ENCODE measurements at regions not wholly inside any gene's neighbourhood (a gene's known extent, or its start where the extent isn't known, plus 50 kb on each side); places are given as distances from the start of the nearest gene placed in this dataset.

DNA sequence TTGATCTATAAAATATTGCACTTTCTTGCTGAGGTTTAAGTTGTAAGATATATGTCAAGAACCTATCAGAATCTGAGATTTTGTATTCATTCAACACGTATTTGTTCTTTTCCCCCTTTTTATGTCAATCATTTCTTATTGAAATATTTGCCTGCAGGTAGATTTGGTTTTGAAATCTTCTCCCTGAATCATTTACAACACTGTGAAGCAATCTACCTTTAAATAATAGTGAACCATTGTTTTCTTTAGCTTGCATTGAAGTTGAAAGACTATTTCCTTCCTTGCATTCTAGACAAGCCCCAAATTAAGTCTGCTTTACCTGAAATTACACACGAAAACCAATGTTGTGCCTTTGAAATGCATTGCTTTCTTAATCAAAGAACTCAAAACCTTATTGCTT is 460.2 kb downstream of the KIF2B start:
- TF ChIP-seq SMC3 (IDR thresholded peaks at IDR 0.05; ENCODE audit: low read depth, low read length) = no peak
- TF ChIP-seq, protein P1, sequence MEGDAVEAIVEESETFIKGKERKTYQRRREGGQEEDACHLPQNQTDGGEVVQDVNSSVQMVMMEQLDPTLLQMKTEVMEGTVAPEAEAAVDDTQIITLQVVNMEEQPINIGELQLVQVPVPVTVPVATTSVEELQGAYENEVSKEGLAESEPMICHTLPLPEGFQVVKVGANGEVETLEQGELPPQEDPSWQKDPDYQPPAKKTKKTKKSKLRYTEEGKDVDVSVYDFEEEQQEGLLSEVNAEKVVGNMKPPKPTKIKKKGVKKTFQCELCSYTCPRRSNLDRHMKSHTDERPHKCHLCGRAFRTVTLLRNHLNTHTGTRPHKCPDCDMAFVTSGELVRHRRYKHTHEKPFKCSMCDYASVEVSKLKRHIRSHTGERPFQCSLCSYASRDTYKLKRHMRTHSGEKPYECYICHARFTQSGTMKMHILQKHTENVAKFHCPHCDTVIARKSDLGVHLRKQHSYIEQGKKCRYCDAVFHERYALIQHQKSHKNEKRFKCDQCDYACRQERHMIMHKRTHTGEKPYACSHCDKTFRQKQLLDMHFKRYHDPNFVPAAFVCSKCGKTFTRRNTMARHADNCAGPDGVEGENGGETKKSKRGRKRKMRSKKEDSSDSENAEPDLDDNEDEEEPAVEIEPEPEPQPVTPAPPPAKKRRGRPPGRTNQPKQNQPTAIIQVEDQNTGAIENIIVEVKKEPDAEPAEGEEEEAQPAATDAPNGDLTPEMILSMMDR (conservative IDR thresholded peaks at IDR 0.05; ENCODE audit: low read depth, low read length) = no peak
- TF ChIP-seq RFX5 (IDR thresholded peaks at IDR 0.05; ENCODE audit: low read depth, low read length) = no peak
- TF ChIP-seq, protein P2, sequence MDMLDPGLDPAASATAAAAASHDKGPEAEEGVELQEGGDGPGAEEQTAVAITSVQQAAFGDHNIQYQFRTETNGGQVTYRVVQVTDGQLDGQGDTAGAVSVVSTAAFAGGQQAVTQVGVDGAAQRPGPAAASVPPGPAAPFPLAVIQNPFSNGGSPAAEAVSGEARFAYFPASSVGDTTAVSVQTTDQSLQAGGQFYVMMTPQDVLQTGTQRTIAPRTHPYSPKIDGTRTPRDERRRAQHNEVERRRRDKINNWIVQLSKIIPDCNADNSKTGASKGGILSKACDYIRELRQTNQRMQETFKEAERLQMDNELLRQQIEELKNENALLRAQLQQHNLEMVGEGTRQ (IDR thresholded peaks at IDR 0.05; ENCODE audit: low read depth, low read length) = no peak
- TF ChIP-seq CEBPB (IDR thresholded peaks at IDR 0.05; ENCODE audit: low read depth, low read length) = no peak
- TF ChIP-seq CHD1 (IDR thresholded peaks at IDR 0.05; ENCODE audit: low read depth, low read length) = no peak
- no peak for TF ChIP-seq MAZ (IDR thresholded peaks at IDR 0.05; ENCODE audit: borderline replicate concordance, low read depth, low read length)
- no peak for TF ChIP-seq POLR2A (IDR thresholded peaks at IDR 0.05; ENCODE audit: low read depth, low read length)
- TF ChIP-seq BHLHE40 (IDR thresholded peaks at IDR 0.05; ENCODE audit: low read depth, low read length) = no peak
- no peak for TF ChIP-seq RAD21 (IDR thresholded peaks at IDR 0.05; ENCODE audit: low read length)
- no peak for TF ChIP-seq MXI1 (IDR thresholded peaks at IDR 0.05; ENCODE audit: borderline replicate concordance, low read depth, low read length)
- TF ChIP-seq FOS (IDR thresholded peaks at IDR 0.05; ENCODE audit: low read depth, low read length) = no peak
- TF ChIP-seq, protein P3, sequence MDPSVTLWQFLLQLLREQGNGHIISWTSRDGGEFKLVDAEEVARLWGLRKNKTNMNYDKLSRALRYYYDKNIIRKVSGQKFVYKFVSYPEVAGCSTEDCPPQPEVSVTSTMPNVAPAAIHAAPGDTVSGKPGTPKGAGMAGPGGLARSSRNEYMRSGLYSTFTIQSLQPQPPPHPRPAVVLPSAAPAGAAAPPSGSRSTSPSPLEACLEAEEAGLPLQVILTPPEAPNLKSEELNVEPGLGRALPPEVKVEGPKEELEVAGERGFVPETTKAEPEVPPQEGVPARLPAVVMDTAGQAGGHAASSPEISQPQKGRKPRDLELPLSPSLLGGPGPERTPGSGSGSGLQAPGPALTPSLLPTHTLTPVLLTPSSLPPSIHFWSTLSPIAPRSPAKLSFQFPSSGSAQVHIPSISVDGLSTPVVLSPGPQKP (IDR thresholded peaks at IDR 0.05; ENCODE audit: borderline replicate concordance, low read depth, low read length) = no peak

Measured in IMR-90 (cell line).